Fibroblast of peridontal ligament (primary cell): ENCODE measurements at regions not wholly inside any gene's neighbourhood (a gene's known extent, or its start where the extent isn't known, plus 50 kb on each side); places are given as distances from the start of the nearest gene placed in this dataset.

ENCODE experiments used
- DNase-seq: peaks from one replicate; pipeline ENCODE4 v3.0.0-alpha.2; 2010; ENCODE audit errors: extremely low read depth

- DNase-seq = no peak
Observed at GRCh38 chr4:66694739-66695138, 850.6 kb downstream of the CENPC start.

GRCh38 chr4:66693694-66694093 is 851.6 kb downstream of the CENPC start:
- peak; percentile 9 for DNase-seq

GRCh38 chr4:66691101-66691500 is 854.2 kb downstream of the CENPC start:
- DNase-seq = no peak

GRCh38 chr4:66688674-66689073 is 856.6 kb downstream of the CENPC start:
- peak; percentile 74 for DNase-seq

- DNase-seq = no peak
Observed at GRCh38 chr4:66687459-66687858, 857.8 kb downstream of the CENPC start.

GRCh38 chr4:66681962-66682361 is 863.3 kb downstream of the CENPC start:
- peak; percentile 23 for DNase-seq

- DNase-seq = no peak
Observed at GRCh38 chr4:66667249-66667648, 878.1 kb downstream of the CENPC start.

GRCh38 chr4:66662620-66663019 is 882.7 kb downstream of the CENPC start:
- DNase-seq = no peak

GRCh38 chr4:66658809-66659208 is 886.5 kb downstream of the CENPC start:
- no peak for DNase-seq

GRCh38 chr4:66655505-66655904 is 889.8 kb downstream of the CENPC start:
- DNase-seq = no peak

- DNase-seq = peak; percentile 41
Observed at GRCh38 chr4:66653937-66654336, 891.4 kb downstream of the CENPC start.

- no peak for DNase-seq
Observed at GRCh38 chr4:66649236-66649635, 896.1 kb downstream of the CENPC start.

GRCh38 chr4:66647926-66648325 is 897.4 kb downstream of the CENPC start:
- no peak for DNase-seq

GRCh38 chr4:66647476-66647875 is 897.8 kb downstream of the CENPC start:
- DNase-seq = no peak

GRCh38 chr4:66640233-66640990 is 904.9 kb downstream of the CENPC start:
- no peak for DNase-seq

GRCh38 chr4:66639361-66639760 is 905.9 kb downstream of the CENPC start:
- peak; percentile 76 for DNase-seq

GRCh38 chr4:66636349-66636748 is 909.0 kb downstream of the CENPC start:
- DNase-seq = no peak

GRCh38 chr4:66633477-66633876 is 911.8 kb downstream of the CENPC start:
- DNase-seq = peak; percentile 82

- DNase-seq = no peak
Observed at GRCh38 chr4:66629927-66630326, 915.4 kb downstream of the CENPC start.

GRCh38 chr4:66628146-66628545 is 917.2 kb downstream of the CENPC start:
- no peak for DNase-seq

- no peak for DNase-seq
Observed at GRCh38 chr4:66625480-66625879, 919.8 kb downstream of the CENPC start.

- DNase-seq = no peak
Observed at GRCh38 chr4:66613591-66613990, 931.7 kb downstream of the CENPC start.

- no peak for DNase-seq
Observed at GRCh38 chr4:66609014-66609413, 936.3 kb downstream of the CENPC start.

GRCh38 chr4:66606908-66607307 is 936.6 kb upstream of the EPHA5 start:
- DNase-seq = no peak
